ENCODE measurements at regions not wholly inside any gene's neighbourhood (a gene's known extent, or its start where the extent isn't known, plus 50 kb on each side); places are given as distances from the start of the nearest gene placed in this dataset.

- DNase-seq = no peak
These were observed 72.5 kb upstream of the PARP11 start for GRCh38 chr12:3945671-3946070.

DNA sequence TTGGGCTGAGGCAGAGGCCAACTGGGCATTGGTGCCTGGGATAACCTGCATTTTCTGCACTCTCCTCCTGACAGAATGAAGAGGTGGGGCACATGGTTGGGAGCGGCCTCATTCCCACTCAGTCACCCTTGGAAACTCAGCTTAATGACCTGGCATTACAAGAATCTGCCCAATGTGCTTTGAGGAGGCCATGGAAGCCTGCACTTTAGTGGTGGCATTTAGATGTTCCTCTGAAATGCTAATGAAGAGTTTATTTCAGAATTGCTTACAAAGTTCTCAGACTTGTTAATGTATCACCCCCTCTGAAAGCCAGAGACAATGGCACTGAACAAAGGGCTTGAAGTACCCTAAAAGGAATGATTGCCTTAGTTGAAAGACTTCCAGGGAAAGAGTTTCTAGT lies 71.4 kb upstream of the PARP11 start:
- no peak for DNase-seq

DNA sequence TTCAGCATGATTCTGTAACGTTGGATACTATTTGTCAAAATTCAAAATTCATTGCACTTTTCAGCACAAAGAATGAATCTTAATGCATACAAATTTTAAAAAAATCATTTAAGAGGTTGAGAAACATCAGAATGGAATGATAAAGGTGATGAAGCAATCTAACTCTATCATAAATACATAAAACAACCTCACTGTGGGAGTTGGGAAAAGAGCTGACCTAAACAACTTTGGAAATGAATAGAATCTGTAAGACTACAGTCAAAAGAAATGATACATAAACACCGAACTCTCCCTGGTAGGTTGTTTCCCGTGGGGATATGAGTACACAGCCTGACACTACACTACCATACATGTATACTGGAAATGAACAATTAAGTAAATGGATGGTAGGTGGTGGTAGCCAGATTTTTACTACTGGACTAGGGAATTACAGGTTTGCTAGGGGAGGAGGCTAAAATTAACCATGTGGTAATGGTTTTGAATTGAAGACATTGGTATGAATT lies 64.9 kb upstream of the PARP11 start:
- no peak for DNase-seq

GRCh38 chr12:3935078-3935477 lies 61.9 kb upstream of the PARP11 start:
- no peak for DNase-seq

- DNase-seq = no peak
These were observed 60.6 kb upstream of the PARP11 start for GRCh38 chr12:3933819-3934192.

GRCh38 chr12:3933074-3933818 lies 60.0 kb upstream of the PARP11 start:
- no peak for DNase-seq

- no peak for DNase-seq
These were observed 58.6 kb upstream of the PARP11 start for GRCh38 chr12:3931776-3932175.

DNA sequence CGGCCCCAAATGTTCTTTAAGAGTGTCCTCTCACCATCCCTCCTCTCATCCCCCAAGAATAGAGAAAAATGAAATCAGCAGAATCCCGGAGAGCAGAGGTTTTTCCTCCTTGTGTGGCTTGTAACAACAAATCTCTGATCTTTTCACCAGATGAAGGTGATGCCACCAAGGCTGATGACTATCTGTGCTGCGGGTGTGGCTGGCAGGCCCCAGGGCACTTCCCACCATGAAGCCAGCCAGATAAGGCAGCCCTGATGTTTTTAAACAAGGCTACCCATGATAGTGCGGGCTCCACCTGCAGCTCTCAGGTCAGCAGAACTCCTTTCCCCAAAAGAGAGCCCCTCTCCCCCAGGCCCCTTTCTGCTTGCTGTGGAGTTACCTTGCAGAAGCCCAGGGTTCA lies 58.0 kb upstream of the PARP11 start:
- no peak for DNase-seq

DNA sequence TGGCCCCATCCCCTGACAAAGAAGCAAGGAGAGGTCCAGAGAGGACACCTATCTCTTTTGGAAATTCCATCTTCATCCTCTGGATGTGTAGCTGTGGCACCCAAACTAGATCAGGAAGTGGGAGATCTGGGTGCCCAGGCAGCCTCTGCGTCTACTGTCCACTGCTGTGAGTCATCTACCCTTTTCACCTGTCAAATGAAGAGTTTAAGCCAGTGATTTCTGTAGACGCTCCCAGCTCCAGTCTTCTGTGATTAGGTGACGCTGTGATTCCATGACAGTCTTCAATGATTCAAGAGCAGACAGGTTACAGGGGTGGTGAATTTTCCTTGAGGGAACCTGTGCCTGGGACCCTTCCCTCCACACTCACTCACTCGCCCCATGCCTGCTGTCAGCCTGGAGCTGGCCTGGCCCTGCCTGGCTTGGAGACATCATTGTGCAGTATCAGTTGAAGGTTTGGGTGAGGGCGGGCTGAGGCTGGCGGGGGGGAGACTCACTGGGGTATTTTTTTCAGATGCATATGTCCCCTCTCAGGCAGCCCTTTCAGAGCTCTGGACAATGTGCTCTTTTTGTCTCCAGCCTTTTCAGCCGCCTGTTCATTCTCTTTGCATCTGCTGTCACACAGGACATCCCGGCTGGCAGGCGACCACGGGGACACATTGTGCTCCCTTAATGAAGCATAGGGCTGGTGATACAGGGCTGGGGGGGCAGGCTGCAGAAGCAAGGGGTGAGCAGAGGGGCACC lies 56.8 kb upstream of the PARP11 start:
- DNase-seq = no peak

- no peak for DNase-seq
These were observed 55.5 kb upstream of the PARP11 start for GRCh38 chr12:3928538-3929184.

GRCh38 chr12:3925621-3926020 lies 52.4 kb upstream of the PARP11 start:
- DNase-seq = no peak

- no peak for DNase-seq
These were observed 51.6 kb upstream of the PARP11 start for GRCh38 chr12:3924761-3925160.

GRCh38 chr12:3923021-3923420 lies 49.8 kb upstream of the PARP11 start:
- DNase-seq = no peak
